Kidney (tissue), 13 donors: ENCODE measurements at regions not wholly inside any gene's neighbourhood (a gene's known extent, or its start where the extent isn't known, plus 50 kb on each side); places are given as distances from the start of the nearest gene placed in this dataset.
"Not testable (repeated sequence)": the region's sequence is repeated elsewhere in the genome, so short reads cannot be mapped to it uniquely, and the experiment has no call there.

Experiments
- DNase-seq, 5 donors: peaks; one replicate each; pipeline ENCODE4 v3.0.0-alpha.2; 2013 to 2020
- FAIRE-seq: peaks from 2 replicates; lab custom pipeline; 2012; peaks lifted over from hg19 to GRCh38; lab: Jason Lieb, UNC
- H3K27ac ChIP-seq, 2 donors: one replicate each; pipeline ENCODE4 v1.7.0; 2013; ENCODE audit warnings: low read depth in 2 of 2, low read length in 2 of 2, inconsistent platforms in 1 of 2
- H3K27me3 ChIP-seq: one replicate; pipeline ENCODE4 v1.7.1; 2013; ENCODE audit warnings: low read length, inconsistent platforms; ENCODE audit not compliant: control insufficient read depth, insufficient read depth
- H3K36me3 ChIP-seq, 3 donors: one replicate each; pipeline versions ENCODE4 v1.7.0 to v1.7.1; 2013; ENCODE audit warnings: low read length in 3 of 3, control low read depth in 1 of 3, inconsistent platforms in 1 of 3; ENCODE audit not compliant: insufficient read depth in 3 of 3, control insufficient read depth in 2 of 3
- H3K4me1 ChIP-seq, 3 donors: one replicate each; pipeline versions ENCODE4 v1.7.0 to v1.7.1; 2013; ENCODE audit warnings: low read length in 3 of 3, inconsistent platforms in 1 of 3, low read depth in 1 of 3; ENCODE audit not compliant: control insufficient read depth in 2 of 3, insufficient read depth in 2 of 3
- H3K4me3 ChIP-seq, 3 donors: one replicate each; pipeline versions ENCODE4 v1.7.0 to v1.8.1; 2013; ENCODE audit warnings: low read length in 3 of 3, control low read depth in 1 of 3, inconsistent platforms in 1 of 3
- H3K9ac ChIP-seq, 3 donors: one replicate each; pipeline versions ENCODE4 v1.7.0 to v1.7.1; 2013; ENCODE audit warnings: low read length in 3 of 3, control low read depth in 1 of 3, inconsistent platforms in 1 of 3
- H3K9me3 ChIP-seq, 3 donors: one replicate each; pipeline versions ENCODE4 v1.7.0 to v1.7.1; 2013; ENCODE audit warnings: low read length in 3 of 3, control low read depth in 1 of 3, inconsistent platforms in 1 of 3; ENCODE audit not compliant: control insufficient read depth in 2 of 3, insufficient read depth in 1 of 3
- CTCF ChIP-seq: IDR thresholded peaks from 3 replicates; pipeline ENCODE4 v1.5.1; 2012; ENCODE audit warnings: mild to moderate bottlenecking, moderate library complexity, borderline replicate concordance; ENCODE audit not compliant: insufficient read depth; ENCODE audit errors: extremely low read depth
- intact Hi-C: fragments of 100-400 bp; cut with DNase I; formaldehyde crosslinking; loops from one replicate; pipeline ENCODE4 v1.11.1; 2022
- donor health status: control.
- donor health status: control.
- donor health status: control.
- donor health status: control.
- donor health status: control.
- donor health status: DM: yes; HTN: yes; CAD: no.
- donor health status: Normal renal cell carcinoma (clear cell type).

GRCh38 chr2:22967756-22968155 lies 417.2 kb upstream of the KLHL29 start:
- no peaks in the 10 kb centered on the region for H3K27me3 ChIP-seq
- H3K27ac ChIP-seq = no peak overlapping the region
- no peak overlapping the region for H3K9ac ChIP-seq
- DNase-seq = no peak
- no peaks in the 10 kb centered on the region for H3K4me1 ChIP-seq
- no peak overlapping the region for H3K4me3 ChIP-seq
- H3K9me3 ChIP-seq = no peaks in the 10 kb centered on the region
- FAIRE-seq = no peak
- H3K36me3 ChIP-seq = no peaks in the 10 kb centered on the region
- intact Hi-C loops = no loop called here
- no peak for TF ChIP-seq CTCF

- FAIRE-seq (no peak), DNase-seq (no peak)
- H3K27ac ChIP-seq = no peak overlapping the region
- H3K27me3 ChIP-seq = no peaks in the 10 kb centered on the region
- H3K36me3 ChIP-seq = no peaks in the 10 kb centered on the region
- H3K4me3 ChIP-seq = no peak overlapping the region
- no peaks in the 10 kb centered on the region for H3K4me1 ChIP-seq
- no peak for TF ChIP-seq CTCF
- H3K9me3 ChIP-seq = no peaks in the 10 kb centered on the region
- intact Hi-C loops = no loop called here
- no peak overlapping the region for H3K9ac ChIP-seq
Observed at GRCh38 chr2:22970284-22970975, 414.5 kb upstream of the KLHL29 start.

GRCh38 chr2:22970991-22971390 lies 414.0 kb upstream of the KLHL29 start:
- no peak for TF ChIP-seq CTCF
- Histone ChIP-seq H3K4me1 (no peaks in the 10 kb centered on the region), H3K4me3 (no peak overlapping the region), H3K9me3 (no peaks in the 10 kb centered on the region), H3K27me3 (no peaks in the 10 kb centered on the region), H3K36me3 (no peaks in the 10 kb centered on the region), H3K27ac (no peak overlapping the region), H3K9ac (no peak overlapping the region)
- FAIRE-seq = no peak
- no peak for DNase-seq
- intact Hi-C loops = no loop called here

- intact Hi-C loops = no loop called here
- H3K4me1 ChIP-seq = no peaks in the 10 kb centered on the region
- DNase-seq (no peak), FAIRE-seq (no peak)
- no peak overlapping the region for H3K9ac ChIP-seq
- no peaks in the 10 kb centered on the region for H3K27me3 ChIP-seq
- no peak for TF ChIP-seq CTCF
- no peak overlapping the region for H3K27ac ChIP-seq
- no peaks in the 10 kb centered on the region for H3K36me3 ChIP-seq
- no peak overlapping the region for H3K4me3 ChIP-seq
- no peaks in the 10 kb centered on the region for H3K9me3 ChIP-seq
Observed at GRCh38 chr2:22981785-22982184, 403.2 kb upstream of the KLHL29 start.

GRCh38 chr2:22984152-22984551 lies 400.8 kb upstream of the KLHL29 start:
- H3K4me3 ChIP-seq, H3K9ac ChIP-seq, intact Hi-C loops, H3K27me3 ChIP-seq, H3K4me1 ChIP-seq, H3K36me3 ChIP-seq, FAIRE-seq, H3K9me3 ChIP-seq, DNase-seq, H3K27ac ChIP-seq: not testable (repeated sequence)
